ENCODE measurements at regions not wholly inside any gene's neighbourhood (a gene's known extent, or its start where the extent isn't known, plus 50 kb on each side); places are given as distances from the start of the nearest gene placed in this dataset.

DNA sequence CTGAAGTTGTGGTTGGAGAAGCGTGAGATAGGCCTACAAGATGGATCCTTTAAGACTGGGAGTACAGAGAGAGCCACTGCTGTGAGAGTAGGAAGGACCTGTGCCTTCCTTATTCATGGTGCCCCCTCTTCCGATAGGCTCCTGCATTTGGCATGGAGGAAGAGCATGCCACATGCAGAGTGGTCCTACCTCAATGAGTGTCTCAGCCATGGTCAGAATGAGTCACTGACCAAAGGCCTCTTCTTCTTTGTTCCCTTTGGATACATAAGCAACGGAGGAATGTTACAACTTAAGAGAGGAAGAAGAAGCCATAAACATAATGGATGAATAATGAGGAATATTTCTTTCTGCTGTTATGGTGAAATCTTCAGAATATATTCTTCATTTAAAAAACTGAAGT, 681.2 kb upstream of the GRM7 start:
- TF ChIP-seq, protein P1, sequence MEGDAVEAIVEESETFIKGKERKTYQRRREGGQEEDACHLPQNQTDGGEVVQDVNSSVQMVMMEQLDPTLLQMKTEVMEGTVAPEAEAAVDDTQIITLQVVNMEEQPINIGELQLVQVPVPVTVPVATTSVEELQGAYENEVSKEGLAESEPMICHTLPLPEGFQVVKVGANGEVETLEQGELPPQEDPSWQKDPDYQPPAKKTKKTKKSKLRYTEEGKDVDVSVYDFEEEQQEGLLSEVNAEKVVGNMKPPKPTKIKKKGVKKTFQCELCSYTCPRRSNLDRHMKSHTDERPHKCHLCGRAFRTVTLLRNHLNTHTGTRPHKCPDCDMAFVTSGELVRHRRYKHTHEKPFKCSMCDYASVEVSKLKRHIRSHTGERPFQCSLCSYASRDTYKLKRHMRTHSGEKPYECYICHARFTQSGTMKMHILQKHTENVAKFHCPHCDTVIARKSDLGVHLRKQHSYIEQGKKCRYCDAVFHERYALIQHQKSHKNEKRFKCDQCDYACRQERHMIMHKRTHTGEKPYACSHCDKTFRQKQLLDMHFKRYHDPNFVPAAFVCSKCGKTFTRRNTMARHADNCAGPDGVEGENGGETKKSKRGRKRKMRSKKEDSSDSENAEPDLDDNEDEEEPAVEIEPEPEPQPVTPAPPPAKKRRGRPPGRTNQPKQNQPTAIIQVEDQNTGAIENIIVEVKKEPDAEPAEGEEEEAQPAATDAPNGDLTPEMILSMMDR (IDR thresholded peaks at IDR 0.05; ENCODE audit: insufficient read depth, low read length, poor library complexity, severe bottlenecking) = no peak
- DNase-seq (ENCODE audit: low read depth) = no peak
- H3K36me3 ChIP-seq (ENCODE audit: control insufficient read depth, insufficient read depth, low read length) = no peaks in the 10 kb centered on the region
- H3K27me3 ChIP-seq (ENCODE audit: control insufficient read depth, insufficient read depth, low read length) = no peaks in the 10 kb centered on the region
- no peak overlapping the region for H3K4me3 ChIP-seq (ENCODE audit: low read depth, low read length)

DNA sequence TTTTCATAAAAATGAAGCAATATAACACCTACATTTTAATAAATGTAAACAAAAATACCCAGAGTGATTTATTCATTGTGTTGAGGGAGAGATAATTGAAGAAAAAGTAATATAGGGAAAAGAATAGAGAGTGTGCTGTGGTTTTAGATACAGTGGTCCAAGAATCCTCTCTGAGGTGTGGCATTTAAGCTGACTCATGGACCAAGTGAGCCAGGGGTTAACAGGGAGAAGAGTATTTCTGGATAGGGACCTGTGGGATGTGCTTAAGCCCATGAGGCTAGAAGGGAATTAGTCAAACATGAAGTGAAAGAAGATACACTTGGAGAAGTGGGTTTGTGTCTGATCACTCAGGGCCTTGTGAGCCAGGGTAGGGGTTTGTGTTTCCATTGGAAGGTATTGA, 680.7 kb upstream of the GRM7 start:
- Histone ChIP-seq H3K27me3 (ENCODE audit: control insufficient read depth, insufficient read depth, low read length) (no peaks in the 10 kb centered on the region), H3K4me3 (ENCODE audit: low read depth, low read length) (no peak overlapping the region), H3K36me3 (ENCODE audit: control insufficient read depth, insufficient read depth, low read length) (no peaks in the 10 kb centered on the region)
- no peak for DNase-seq (ENCODE audit: low read depth)
- TF ChIP-seq, protein P1 (IDR thresholded peaks at IDR 0.05; ENCODE audit: insufficient read depth, low read length, poor library complexity, severe bottlenecking) = no peak

DNA sequence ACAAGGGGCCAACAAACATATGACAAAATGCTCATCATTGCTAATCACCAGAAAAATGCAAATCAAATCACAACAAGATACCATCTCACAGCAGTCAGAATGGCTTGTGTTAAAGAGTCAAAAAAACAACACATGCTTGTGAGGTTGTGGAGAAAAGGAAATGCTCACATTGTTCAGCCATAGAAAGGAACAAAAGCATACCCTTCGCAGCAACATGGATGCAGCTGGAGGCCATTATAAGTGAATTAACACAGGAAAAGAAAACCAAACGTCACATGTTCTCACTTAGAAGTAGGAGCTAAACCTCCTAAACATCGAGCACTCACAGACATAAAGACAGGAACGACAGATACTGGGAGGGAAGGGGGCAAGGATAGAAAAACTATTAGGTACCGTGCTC, 678.4 kb upstream of the GRM7 start:
- TF ChIP-seq, protein P1 (IDR thresholded peaks at IDR 0.05; ENCODE audit: insufficient read depth, low read length, poor library complexity, severe bottlenecking) = no peak
- Histone ChIP-seq H3K36me3 (ENCODE audit: control insufficient read depth, insufficient read depth, low read length) (no peaks in the 10 kb centered on the region), H3K4me3 (ENCODE audit: low read depth, low read length) (no peak overlapping the region), H3K27me3 (ENCODE audit: control insufficient read depth, insufficient read depth, low read length) (no peaks in the 10 kb centered on the region)
- DNase-seq (ENCODE audit: low read depth) = no peak

DNA sequence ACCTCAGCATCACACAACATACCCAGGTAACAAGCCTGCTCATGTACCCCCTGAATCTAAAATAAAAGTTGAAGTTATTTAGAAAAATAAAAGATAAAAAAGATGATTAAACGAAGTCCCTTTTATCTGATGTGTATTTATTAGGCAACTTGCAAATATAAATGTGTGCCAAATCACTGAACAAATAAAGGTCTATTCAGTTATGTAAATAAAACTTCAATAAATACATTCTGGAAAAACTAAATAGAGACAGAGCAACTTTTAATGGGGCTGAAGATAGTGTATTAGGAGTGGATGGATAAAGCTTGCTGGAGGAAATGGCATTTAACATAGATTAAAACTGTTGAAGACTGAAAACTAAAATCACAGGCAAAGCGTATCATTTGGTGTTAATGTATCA, 678.0 kb upstream of the GRM7 start:
- no peaks in the 10 kb centered on the region for H3K27me3 ChIP-seq (ENCODE audit: control insufficient read depth, insufficient read depth, low read length)
- no peak overlapping the region for H3K4me3 ChIP-seq (ENCODE audit: low read depth, low read length)
- DNase-seq (ENCODE audit: low read depth) = no peak
- H3K36me3 ChIP-seq (ENCODE audit: control insufficient read depth, insufficient read depth, low read length) = no peaks in the 10 kb centered on the region
- TF ChIP-seq, protein P1 (IDR thresholded peaks at IDR 0.05; ENCODE audit: insufficient read depth, low read length, poor library complexity, severe bottlenecking) = no peak

DNA sequence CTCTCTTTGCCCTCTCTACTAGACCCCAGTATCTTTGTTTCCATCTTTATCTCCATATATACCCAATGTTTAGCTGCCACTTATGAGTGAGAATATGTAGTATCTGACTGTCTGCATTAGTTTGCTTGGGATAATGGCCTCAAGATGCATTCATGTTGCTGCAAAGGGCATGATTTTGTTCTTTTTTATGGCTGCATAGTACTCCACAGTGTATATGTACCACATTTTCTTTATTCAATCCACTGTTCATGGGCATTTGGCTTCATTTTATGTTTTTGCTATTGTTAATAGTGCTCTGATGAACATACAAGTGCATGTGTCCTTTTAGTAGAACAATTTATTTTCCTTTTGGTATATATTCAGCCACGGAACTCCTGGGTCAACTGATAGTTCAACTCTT, 671.5 kb upstream of the GRM7 start:
- TF ChIP-seq, protein P1 (IDR thresholded peaks at IDR 0.05; ENCODE audit: insufficient read depth, low read length, poor library complexity, severe bottlenecking) = no peak
- DNase-seq (ENCODE audit: low read depth) = no peak

DNA sequence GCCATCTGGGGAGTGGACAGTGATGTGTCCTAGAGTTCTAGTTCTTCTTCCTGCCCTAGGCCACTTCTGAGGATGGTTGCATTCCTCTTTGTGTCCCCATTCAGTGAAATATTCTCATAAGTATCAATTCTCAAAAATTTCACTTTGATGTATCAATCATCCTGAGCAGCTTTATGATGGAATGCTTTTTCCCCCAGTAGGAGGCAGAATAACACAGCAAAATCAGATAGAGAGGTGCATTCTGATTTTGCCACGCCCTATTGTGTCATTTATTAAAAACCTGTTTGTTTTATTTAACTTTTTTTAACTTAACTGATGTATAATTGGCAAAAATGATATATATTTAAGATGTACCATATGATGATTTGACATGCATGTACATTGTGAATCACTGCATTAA, 656.0 kb upstream of the GRM7 start:
- DNase-seq (ENCODE audit: low read depth) = no peak
- TF ChIP-seq, protein P1 (IDR thresholded peaks at IDR 0.05; ENCODE audit: insufficient read depth, low read length, poor library complexity, severe bottlenecking) = peak; percentile 3
- Histone ChIP-seq H3K4me3 (ENCODE audit: low read depth, low read length) (no peak overlapping the region), H3K27me3 (ENCODE audit: control insufficient read depth, insufficient read depth, low read length) (no peaks in the 10 kb centered on the region), H3K36me3 (ENCODE audit: control insufficient read depth, insufficient read depth, low read length) (no peaks in the 10 kb centered on the region)

More for the DNA sequence above, 671.5 kb upstream of the GRM7 start:
- Histone ChIP-seq H3K4me3 (ENCODE audit: low read depth, low read length) (no peak overlapping the region), H3K36me3 (ENCODE audit: control insufficient read depth, insufficient read depth, low read length) (no peaks in the 10 kb centered on the region), H3K27me3 (ENCODE audit: control insufficient read depth, insufficient read depth, low read length) (no peaks in the 10 kb centered on the region)
